ENCODE measurements at regions not wholly inside any gene's neighbourhood (a gene's known extent, or its start where the extent isn't known, plus 50 kb on each side); places are given as distances from the start of the nearest gene placed in this dataset.

GRCh38 chr7:118642396-118642795 is 417.9 kb downstream of the ANKRD7 start:
- ChIA-PET CTCF (no interaction called here), POLR2A (ENCODE audit: unreplicated experiment) (no interaction called here)
- H3K56ac ChIP-seq (ENCODE audit: extremely low read depth, insufficient read depth, low read length): no peak overlapping the region
- H3K14ac ChIP-seq (replicated peaks; ENCODE audit: low read depth, low read length): no peak overlapping the region
- H2BK20ac ChIP-seq (ENCODE audit: low read depth, low read length): no peak overlapping the region
- no peak overlapping the region for H2BK5ac ChIP-seq (ENCODE audit: low read depth, low read length, poor library complexity, severe bottlenecking)
- dilution Hi-C loops (cut with HindIII; ENCODE audit: low sequenced_read_pairs, unreplicated experiment) (no loop called here), in situ Hi-C loops (cut with MboI; ENCODE audit: low sequenced_read_pairs) (no loop called here), intact Hi-C loops (cut with micrococcal nuclease) (no loop called here)
- no peak overlapping the region for H3K18ac ChIP-seq (ENCODE audit: low read depth, low read length)
- no peaks in the 10 kb centered on the region for H3K9me1 ChIP-seq (ENCODE audit: insufficient read depth, low read length)
- no CpG with 5 or more reads among the region's 2 CpGs for WGBS, 2 experiments (ENCODE audit: extremely low coverage in 2 of 2, insufficient read length in 1 of 2)
- H3K79me1 ChIP-seq (ENCODE audit: low read depth in 1 of 2, low read length in 2 of 2): no peaks in the 10 kb centered on the region
- no peaks in the 10 kb centered on the region for H4K20me1 ChIP-seq (ENCODE audit: insufficient read depth, low read length)
- H3K23ac ChIP-seq (ENCODE audit: low read depth, low read length): no peak overlapping the region
- H4K5ac ChIP-seq (ENCODE audit: low read depth, low read length): no peak overlapping the region
- H4K91ac ChIP-seq (ENCODE audit: insufficient read depth, low read depth, low read length): no peak overlapping the region
- no peak overlapping the region for H2BK15ac ChIP-seq (ENCODE audit: low read depth, low read length)
- H2AK9ac ChIP-seq (replicated peaks; ENCODE audit: low read depth, low read length, poor library complexity): no peak overlapping the region
- no peak overlapping the region for H3K27ac ChIP-seq (ENCODE audit: insufficient read depth, low read length)
- no peak for ATAC-seq (ENCODE audit: low read depth)
- DNase-seq: no peak
- no peak overlapping the region for H3K4me3 ChIP-seq (ENCODE audit: insufficient read depth, low read depth, low read length)
- no peak overlapping the region for H3K4ac ChIP-seq (ENCODE audit: low read depth, low read length)
- H3K27me3 ChIP-seq (ENCODE audit: control insufficient read depth, insufficient read depth, low read length): no peaks in the 10 kb centered on the region
- no peak overlapping the region for H2AK5ac ChIP-seq (ENCODE audit: low read depth, low read length)
- no peak for TF ChIP-seq ELK1 (IDR thresholded peaks at IDR 0.05; ENCODE audit: borderline replicate concordance, low read depth, low read length)
- TF ChIP-seq, protein P1, sequence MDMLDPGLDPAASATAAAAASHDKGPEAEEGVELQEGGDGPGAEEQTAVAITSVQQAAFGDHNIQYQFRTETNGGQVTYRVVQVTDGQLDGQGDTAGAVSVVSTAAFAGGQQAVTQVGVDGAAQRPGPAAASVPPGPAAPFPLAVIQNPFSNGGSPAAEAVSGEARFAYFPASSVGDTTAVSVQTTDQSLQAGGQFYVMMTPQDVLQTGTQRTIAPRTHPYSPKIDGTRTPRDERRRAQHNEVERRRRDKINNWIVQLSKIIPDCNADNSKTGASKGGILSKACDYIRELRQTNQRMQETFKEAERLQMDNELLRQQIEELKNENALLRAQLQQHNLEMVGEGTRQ (IDR thresholded peaks at IDR 0.05; ENCODE audit: low read depth, low read length): no peak
- TF ChIP-seq BHLHE40 (IDR thresholded peaks at IDR 0.05; ENCODE audit: low read depth, low read length): no peak
- no peak for TF ChIP-seq MXI1 (IDR thresholded peaks at IDR 0.05; ENCODE audit: borderline replicate concordance, low read depth, low read length)
- no peak for TF ChIP-seq MAZ (IDR thresholded peaks at IDR 0.05; ENCODE audit: borderline replicate concordance, low read depth, low read length)
- TF ChIP-seq FOS (IDR thresholded peaks at IDR 0.05; ENCODE audit: low read depth, low read length): no peak
- TF ChIP-seq CEBPB (IDR thresholded peaks at IDR 0.05; ENCODE audit: low read depth, low read length): no peak
- TF ChIP-seq CHD1 (IDR thresholded peaks at IDR 0.05; ENCODE audit: low read depth, low read length): no peak
- TF ChIP-seq RAD21 (IDR thresholded peaks at IDR 0.05; ENCODE audit: low read length): no peak
- TF ChIP-seq RCOR1 (IDR thresholded peaks at IDR 0.05; ENCODE audit: insufficient replicate concordance, low read length): no peak
- no peak for TF ChIP-seq CTCF (conservative IDR thresholded peaks at IDR 0.05; ENCODE audit: low read depth, low read length)
- no peak for TF ChIP-seq RFX5 (IDR thresholded peaks at IDR 0.05; ENCODE audit: low read depth, low read length)
- TF ChIP-seq POLR2A (IDR thresholded peaks at IDR 0.05; ENCODE audit: low read depth, low read length): no peak
- H4K8ac ChIP-seq (ENCODE audit: low read depth in 2 of 2, low read length in 2 of 2): no peak overlapping the region
- no peak overlapping the region for H2BK120ac ChIP-seq (ENCODE audit: low read depth, low read length)
- H3K9me3 ChIP-seq (ENCODE audit: control insufficient read depth, insufficient read depth, low read length): peaks cover 2% of the 10 kb centered on the region; the same call in 1 of the 2 replicates
- H3K9ac ChIP-seq (ENCODE audit: low read depth, low read length): no peak overlapping the region
- H2AFZ ChIP-seq (replicated peaks; ENCODE audit: low read length, poor library complexity): no peak overlapping the region
- no peak overlapping the region for H3K4me2 ChIP-seq (ENCODE audit: low read depth, low read length)
- H3K4me1 ChIP-seq (ENCODE audit: control insufficient read depth, insufficient read depth, low read length): no peaks in the 10 kb centered on the region
- no peaks in the 10 kb centered on the region for H3K36me3 ChIP-seq (ENCODE audit: control insufficient read depth, insufficient read depth, low read length)
- no TSS peak for BruUV-seq (replicated peaks)

Measured in IMR-90 (cell line).